CD14-positive monocyte (primary cell): ENCODE measurements at regions not wholly inside any gene's neighbourhood (a gene's known extent, or its start where the extent isn't known, plus 50 kb on each side); places are given as distances from the start of the nearest gene placed in this dataset.

Source experiments
- DNase-seq, 3 donors: peaks; one replicate each; pipeline ENCODE4 v3.0.0-alpha.2; 2011 to 2022
- H2AFZ ChIP-seq: 2 replicates; pipeline ENCODE4 v1.6.0; 2012; ENCODE audit warnings: mild to moderate bottlenecking, low read depth, low read length, inconsistent platforms; ENCODE audit not compliant: insufficient read depth, poor library complexity, severe bottlenecking
- H3K27ac ChIP-seq, 2 donors: 1 replicate in 1 of 2; 2 replicates in 1 of 2; pipeline ENCODE4 v1.5.1; 2012 to 2013; ENCODE audit warnings: low read length in 2 of 2, control low read depth in 1 of 2, inconsistent platforms in 1 of 2, low read depth in 1 of 2, mild to moderate bottlenecking in 1 of 2
- H3K27me3 ChIP-seq, 2 donors: one replicate each; pipeline versions ENCODE4 v1.6.0 to v1.6.1; 2011 to 2013; ENCODE audit warnings: low read length in 2 of 2; ENCODE audit not compliant: control insufficient read depth in 2 of 2, insufficient read depth in 2 of 2
- H3K36me3 ChIP-seq, 2 donors: replicated peaks in 1 of 2; 1 replicate in 1 of 2; 2 replicates in 1 of 2; pipeline versions ENCODE4 v1.5.1 to v1.6.1; 2012 to 2013; ENCODE audit warnings: low read length in 2 of 2, control low read depth in 1 of 2, inconsistent platforms in 1 of 2, mild to moderate bottlenecking in 1 of 2; ENCODE audit not compliant: insufficient read depth in 2 of 2, control insufficient read depth in 1 of 2
- H3K4me1 ChIP-seq, 2 donors: 1 replicate in 1 of 2; 2 replicates in 1 of 2; pipeline versions ENCODE4 v1.5.1 to v1.6.1; 2012 to 2013; ENCODE audit warnings: low read length in 2 of 2, control low read depth in 1 of 2, inconsistent platforms in 1 of 2, mild to moderate bottlenecking in 1 of 2, moderate library complexity in 1 of 2; ENCODE audit not compliant: insufficient read depth in 2 of 2, control insufficient read depth in 1 of 2
- H3K4me2 ChIP-seq: replicated peaks from 2 replicates; pipeline ENCODE3; 2012; ENCODE audit warnings: low read length, moderate library complexity, mild to moderate bottlenecking; ENCODE audit not compliant: poor library complexity, severe bottlenecking; ENCODE audit errors: extremely low read depth
- H3K4me3 ChIP-seq, 3 experiments: fragments of 200-600 bp in 1 of 3; sonication (generic) in 1 of 3; replicated peaks in 1 of 3; 1 replicate in 2 of 3; 2 replicates in 1 of 3; pipeline ENCODE4 v1.5.1; 2011 to 2013; ENCODE audit warnings: low read length in 3 of 3, mild to moderate bottlenecking in 3 of 3, control low read depth in 2 of 3, low read depth in 2 of 3, inconsistent platforms in 1 of 3, moderate library complexity in 1 of 3
- H3K79me2 ChIP-seq: 2 replicates; pipeline ENCODE4 v1.6.0; 2012; ENCODE audit warnings: mild to moderate bottlenecking, control low read depth, inconsistent platforms, low read length, moderate library complexity; ENCODE audit not compliant: insufficient read depth
- H3K9ac ChIP-seq: 2 replicates; pipeline ENCODE4 v1.6.0; 2017; ENCODE audit warnings: low read length, mild to moderate bottlenecking; ENCODE audit not compliant: insufficient read depth, poor library complexity, severe bottlenecking
- H3K9me3 ChIP-seq, 2 donors: replicated peaks in 1 of 2; 1 replicate in 1 of 2; 2 replicates in 1 of 2; pipeline versions ENCODE4 v1.5.1 to v1.6.1; 2012 to 2013; ENCODE audit warnings: low read length in 2 of 2, control low read depth in 1 of 2; ENCODE audit not compliant: control insufficient read depth in 1 of 2, insufficient read depth in 1 of 2
- H4K20me1 ChIP-seq: 2 replicates; pipeline ENCODE4 v1.6.0; 2012; ENCODE audit warnings: mild to moderate bottlenecking, low read length, control low read depth, moderate library complexity; ENCODE audit not compliant: insufficient read depth
- H3K27ac Mint-ChIP-seq, 7 donors: one replicate each; pipeline ENCODE4 v1.8.0; 2020; ENCODE audit warnings: mild to moderate bottlenecking in 7 of 7, mixed read lengths in 7 of 7, moderate library complexity in 6 of 7, inconsistent platforms in 2 of 7
- H3K27me3 Mint-ChIP-seq, 3 donors: one replicate each; pipeline ENCODE4 v1.8.0; 2021 to 2022; ENCODE audit warnings: low read depth in 3 of 3, mild to moderate bottlenecking in 3 of 3, mixed read lengths in 3 of 3, moderate library complexity in 3 of 3, inconsistent platforms in 1 of 3
- H3K36me3 Mint-ChIP-seq, 2 donors: one replicate each; pipeline ENCODE4 v1.8.0; 2020; ENCODE audit warnings: mixed read lengths in 2 of 2, inconsistent platforms in 1 of 2, mild to moderate bottlenecking in 1 of 2
- H3K4me1 Mint-ChIP-seq: one replicate; pipeline ENCODE4 v1.8.0; 2020; ENCODE audit warnings: mild to moderate bottlenecking, mixed read lengths
- H3K4me3 Mint-ChIP-seq, 2 donors: one replicate each; pipeline ENCODE4 v1.8.0; 2020; ENCODE audit warnings: mild to moderate bottlenecking in 2 of 2, mixed read lengths in 2 of 2, moderate library complexity in 1 of 2
- H3K9me3 Mint-ChIP-seq, 7 donors: one replicate each; pipeline ENCODE4 v1.8.0; 2020 to 2022; ENCODE audit warnings: mixed read lengths in 7 of 7, mild to moderate bottlenecking in 6 of 7, moderate library complexity in 6 of 7, inconsistent platforms in 2 of 7
- intact Hi-C, 2 donors: fragments of 100-400 bp; cut with micrococcal nuclease; formaldehyde crosslinking; loops; one replicate each; pipeline versions ENCODE4 v1.15.0 to v1.15.1; 2023
- TF ChIP-seq, protein P1 (sequence below): fragments of 200-600 bp; IDR thresholded peaks from one replicate; pipeline ENCODE4 v1.8.0; 2022; ENCODE audit warnings: antibody characterized with exemption, mild to moderate bottlenecking

DNA sequence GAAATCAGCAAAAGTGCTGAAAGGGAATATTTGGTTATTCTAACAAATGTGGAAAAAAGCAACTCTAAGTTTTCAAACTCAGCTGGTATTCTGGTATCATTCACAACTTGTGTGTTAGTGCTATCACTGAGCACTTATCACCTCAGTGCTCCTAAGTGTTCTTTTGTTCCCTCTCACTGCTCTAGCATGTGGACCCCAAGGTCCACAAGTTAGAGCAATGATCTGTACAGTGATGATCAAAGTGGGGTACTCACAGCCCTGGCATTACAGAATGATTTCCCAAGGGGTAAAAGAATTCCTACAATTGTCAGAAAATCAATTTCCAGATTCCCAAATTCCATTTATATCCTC is 575.0 kb downstream of the DIAPH3 start:
- Histone ChIP-seq H2AFZ (no peak overlapping the region), H3K9ac (no peak overlapping the region), H3K79me2 (no peaks in the 10 kb centered on the region), H3K36me3 (no peaks in the 10 kb centered on the region), H3K27me3 (no peaks in the 10 kb centered on the region), H3K27ac (no peak overlapping the region), H3K4me3 (no peak overlapping the region), H3K9me3 (peaks cover 0 to 9% of the 10 kb centered on the region in 2 donors), H4K20me1 (no peaks in the 10 kb centered on the region), H3K4me1 (no peaks in the 10 kb centered on the region), H3K4me2 (no peak overlapping the region)
- Mint-ChIP-seq H3K27ac (no peak overlapping the region), H3K36me3 (no peaks in the 10 kb centered on the region), H3K4me1 (no peaks in the 10 kb centered on the region), H3K27me3 (peaks cover 0 to 1% (median 0%) of the 10 kb centered on the region in 3 donors), H3K4me3 (no peak overlapping the region), H3K9me3 (peaks cover 1 to 21% (median 10%) of the 10 kb centered on the region in 7 donors)
- no peak for DNase-seq
- intact Hi-C loops: no loop called here
- TF ChIP-seq, protein P1, sequence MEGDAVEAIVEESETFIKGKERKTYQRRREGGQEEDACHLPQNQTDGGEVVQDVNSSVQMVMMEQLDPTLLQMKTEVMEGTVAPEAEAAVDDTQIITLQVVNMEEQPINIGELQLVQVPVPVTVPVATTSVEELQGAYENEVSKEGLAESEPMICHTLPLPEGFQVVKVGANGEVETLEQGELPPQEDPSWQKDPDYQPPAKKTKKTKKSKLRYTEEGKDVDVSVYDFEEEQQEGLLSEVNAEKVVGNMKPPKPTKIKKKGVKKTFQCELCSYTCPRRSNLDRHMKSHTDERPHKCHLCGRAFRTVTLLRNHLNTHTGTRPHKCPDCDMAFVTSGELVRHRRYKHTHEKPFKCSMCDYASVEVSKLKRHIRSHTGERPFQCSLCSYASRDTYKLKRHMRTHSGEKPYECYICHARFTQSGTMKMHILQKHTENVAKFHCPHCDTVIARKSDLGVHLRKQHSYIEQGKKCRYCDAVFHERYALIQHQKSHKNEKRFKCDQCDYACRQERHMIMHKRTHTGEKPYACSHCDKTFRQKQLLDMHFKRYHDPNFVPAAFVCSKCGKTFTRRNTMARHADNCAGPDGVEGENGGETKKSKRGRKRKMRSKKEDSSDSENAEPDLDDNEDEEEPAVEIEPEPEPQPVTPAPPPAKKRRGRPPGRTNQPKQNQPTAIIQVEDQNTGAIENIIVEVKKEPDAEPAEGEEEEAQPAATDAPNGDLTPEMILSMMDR: no peak

DNA sequence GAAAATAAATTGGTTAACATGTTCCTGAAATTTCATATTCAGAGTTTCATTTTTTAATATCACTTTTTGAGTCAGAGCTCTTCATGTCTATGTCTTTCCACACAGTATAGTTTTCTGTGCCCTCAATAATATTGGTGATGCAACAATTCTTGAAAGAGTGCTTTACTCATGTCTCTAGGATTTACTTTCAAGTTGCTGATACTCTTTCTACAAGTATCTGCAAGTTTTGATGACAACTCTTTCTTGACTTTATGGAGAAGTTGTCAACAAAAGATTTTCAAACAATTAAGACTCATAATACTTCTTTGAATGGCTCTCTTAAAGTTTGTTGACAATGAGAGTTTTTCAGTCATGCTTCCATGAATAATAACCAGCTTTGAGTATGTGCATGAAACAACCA is 561.7 kb downstream of the DIAPH3 start:
- no peaks in the 10 kb centered on the region for H3K36me3 ChIP-seq
- no peak for DNase-seq
- H2AFZ ChIP-seq: no peak overlapping the region
- H3K9me3 Mint-ChIP-seq: peaks cover 7 to 20% (median 16%) of the 10 kb centered on the region in 7 donors
- H3K27ac Mint-ChIP-seq: no peak overlapping the region
- H3K4me2 ChIP-seq: no peak overlapping the region
- H3K4me3 Mint-ChIP-seq: no peak overlapping the region
- no peak overlapping the region for H3K4me3 ChIP-seq
- no peaks in the 10 kb centered on the region for H4K20me1 ChIP-seq
- H3K4me1 Mint-ChIP-seq: no peaks in the 10 kb centered on the region
- no peak overlapping the region for H3K9ac ChIP-seq
- H3K27ac ChIP-seq: no peak overlapping the region
- H3K27me3 Mint-ChIP-seq: peaks cover 0 to 2% (median 0%) of the 10 kb centered on the region in 3 donors
- no peaks in the 10 kb centered on the region for H3K36me3 Mint-ChIP-seq
- H3K4me1 ChIP-seq: no peaks in the 10 kb centered on the region
- H3K9me3 ChIP-seq: peaks cover 4 to 6% of the 10 kb centered on the region in 2 donors
- no peaks in the 10 kb centered on the region for H3K79me2 ChIP-seq
- intact Hi-C loops: no loop called here
- TF ChIP-seq, protein P1: no peak
- H3K27me3 ChIP-seq: no peaks in the 10 kb centered on the region
